Hepatic stellate cell (primary cell): ENCODE measurements at regions not wholly inside any gene's neighbourhood (a gene's known extent, or its start where the extent isn't known, plus 50 kb on each side); places are given as distances from the start of the nearest gene placed in this dataset.

ENCODE experiments used
- DNase-seq: peaks from one replicate; pipeline ENCODE4 v3.0.0; 2011; ENCODE audit warnings: low spot score

DNA sequence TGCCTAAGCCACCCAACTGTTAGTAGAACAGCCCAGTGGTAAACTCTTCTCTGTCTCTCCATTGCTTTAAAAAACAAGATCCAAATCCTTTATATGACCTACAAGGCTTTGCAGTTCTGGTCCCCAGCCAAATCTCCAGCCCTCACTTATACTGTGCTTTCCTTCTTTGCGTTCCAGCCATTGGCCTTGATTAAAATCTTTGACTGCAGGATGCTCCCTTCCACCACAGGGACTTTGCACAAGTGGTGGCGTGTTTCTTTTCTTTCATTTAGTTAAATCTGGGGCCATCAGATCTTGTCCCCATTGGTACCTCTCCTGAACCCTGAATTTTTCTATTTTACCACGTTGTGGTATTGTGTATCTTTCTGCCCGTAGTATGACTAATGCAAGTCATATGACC lies 183.7 kb downstream of the VRK1 start:
- DNase-seq: no peak

DNA sequence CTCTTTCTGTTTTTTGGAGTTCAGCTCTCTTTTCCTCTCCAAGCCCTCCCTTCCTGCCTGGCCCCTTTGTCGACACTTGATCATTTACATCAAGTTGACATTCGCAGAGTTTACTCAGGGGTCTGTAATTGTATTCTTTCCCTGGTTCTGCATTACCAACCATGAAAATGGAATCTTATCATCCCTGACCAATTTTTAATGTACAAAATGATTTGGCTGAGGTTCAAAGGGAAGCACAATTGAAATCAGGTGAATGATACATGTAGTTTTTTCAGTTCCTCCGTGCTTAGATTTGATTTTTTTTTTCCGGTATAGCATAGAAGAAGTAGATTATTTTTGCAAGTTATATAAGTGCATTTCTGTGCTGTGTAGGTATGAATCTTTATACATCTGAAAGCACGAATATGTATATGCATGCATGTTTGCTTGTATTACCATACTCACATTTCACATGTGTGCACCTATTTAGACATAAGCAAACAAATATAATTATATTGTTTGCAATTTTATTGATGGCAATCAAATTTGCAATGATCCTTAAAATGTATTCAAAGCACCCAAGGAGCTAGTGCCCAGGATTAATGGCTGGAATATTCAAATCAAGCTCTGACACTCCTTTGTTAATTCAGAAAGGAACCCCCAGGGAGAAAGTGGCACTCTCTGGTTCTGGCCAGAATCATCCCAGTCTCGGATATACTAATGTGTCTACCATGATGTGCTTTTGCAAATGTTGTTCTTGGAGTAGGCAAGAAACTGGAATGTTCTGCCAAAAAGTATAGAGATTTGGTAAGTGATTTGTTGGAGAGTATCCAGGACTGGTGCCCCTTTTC lies 189.3 kb downstream of the VRK1 start:
- DNase-seq: no peak

DNA sequence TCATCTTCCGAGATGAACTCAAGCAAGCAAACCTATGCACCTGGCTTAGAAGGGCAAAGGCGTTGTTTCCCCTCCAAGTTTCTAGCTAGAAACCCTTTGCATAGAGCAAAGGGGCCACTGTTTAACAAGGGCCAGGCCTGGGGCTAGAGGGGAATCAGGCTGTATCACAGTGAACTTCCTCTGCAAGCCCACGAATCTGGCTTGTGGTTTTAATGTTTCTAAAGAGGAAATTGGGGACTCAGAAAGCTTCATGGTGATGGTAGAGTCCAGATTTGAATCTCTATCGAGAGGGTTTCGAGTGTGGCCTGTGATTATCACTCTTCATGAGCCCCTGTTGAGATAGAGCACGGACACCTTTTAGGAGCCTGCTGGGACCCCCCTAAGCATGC lies 189.9 kb downstream of the VRK1 start:
- DNase-seq: no peak

- DNase-seq: no peak
Observed at GRCh38 chr14:96987771-96988170, 190.6 kb downstream of the VRK1 start.

- no peak for DNase-seq
Observed at GRCh38 chr14:96989306-96989705, 192.1 kb downstream of the VRK1 start.

- DNase-seq: no peak
Observed at GRCh38 chr14:96991226-96991625, 194.0 kb downstream of the VRK1 start.

DNA sequence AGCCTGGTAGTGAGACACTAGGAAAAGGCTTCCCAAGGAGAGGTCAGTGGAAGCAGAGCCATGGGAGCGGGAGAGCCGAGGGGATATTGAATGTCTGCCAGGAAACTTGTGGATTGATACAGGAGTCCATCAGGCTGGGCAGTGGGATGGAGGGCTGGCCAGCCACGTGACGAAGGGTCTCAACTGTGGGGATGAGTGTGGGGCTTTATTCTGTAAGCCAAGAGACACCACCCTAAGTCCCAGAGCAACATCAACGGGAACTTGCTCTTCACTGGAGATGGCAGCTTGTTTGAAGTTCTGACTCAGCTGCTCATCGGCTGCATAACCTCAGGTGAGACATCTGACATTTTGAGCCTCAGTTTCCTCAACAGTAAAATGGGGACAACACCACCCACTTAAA lies 197.8 kb downstream of the VRK1 start:
- no peak for DNase-seq

DNA sequence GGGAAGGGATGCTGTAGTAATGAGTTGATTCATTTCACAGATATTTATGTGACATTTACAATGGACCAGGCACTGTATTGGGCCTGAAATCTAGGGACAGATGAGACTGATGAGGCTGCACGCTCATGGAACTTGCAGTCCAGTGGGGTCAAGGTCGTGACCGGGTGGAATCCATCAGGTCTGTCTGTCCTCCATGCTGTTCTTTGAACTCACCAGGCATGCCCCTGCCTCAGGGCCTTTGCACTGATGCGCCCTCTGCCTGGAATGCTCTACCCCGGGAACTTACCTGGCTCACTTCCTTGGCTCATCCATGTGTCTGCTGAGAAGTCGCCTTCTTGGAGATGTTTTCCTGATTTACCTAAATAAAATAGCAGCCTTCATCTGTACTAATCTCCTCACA lies 200.1 kb downstream of the VRK1 start:
- no peak for DNase-seq

- DNase-seq: no peak
Observed at GRCh38 chr14:96997996-96998395, 200.8 kb downstream of the VRK1 start.

DNA sequence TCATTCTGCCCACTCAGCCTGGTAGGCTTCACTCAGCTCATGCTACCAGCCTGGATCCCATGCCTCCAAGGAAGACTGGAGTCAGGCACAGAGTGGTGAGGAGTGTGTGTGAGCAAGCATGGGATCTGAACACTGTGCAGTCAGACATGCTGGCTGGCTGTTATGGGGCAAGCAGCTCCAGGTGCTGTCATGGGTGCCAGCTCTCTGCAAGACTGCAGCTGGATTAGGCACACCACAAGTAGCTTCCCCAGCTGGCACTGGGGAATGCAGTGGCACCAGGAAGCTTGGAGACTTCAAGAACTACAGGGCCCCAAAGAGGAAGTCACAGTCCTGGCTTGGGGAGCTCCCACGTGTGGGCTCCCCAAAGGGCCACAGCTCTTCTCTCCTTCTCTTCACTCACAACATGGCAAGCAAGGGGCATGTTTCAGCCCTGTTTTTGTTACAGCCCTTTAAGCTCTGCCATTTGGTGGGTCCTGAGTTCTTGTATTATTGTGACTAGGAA lies 202.5 kb downstream of the VRK1 start:
- DNase-seq: no peak

GRCh38 chr14:97002454-97002853 lies 205.3 kb downstream of the VRK1 start:
- DNase-seq: no peak

GRCh38 chr14:97005934-97006333 lies 208.8 kb downstream of the VRK1 start:
- no peak for DNase-seq

GRCh38 chr14:97010491-97011160 lies 213.4 kb downstream of the VRK1 start:
- no peak for DNase-seq

DNA sequence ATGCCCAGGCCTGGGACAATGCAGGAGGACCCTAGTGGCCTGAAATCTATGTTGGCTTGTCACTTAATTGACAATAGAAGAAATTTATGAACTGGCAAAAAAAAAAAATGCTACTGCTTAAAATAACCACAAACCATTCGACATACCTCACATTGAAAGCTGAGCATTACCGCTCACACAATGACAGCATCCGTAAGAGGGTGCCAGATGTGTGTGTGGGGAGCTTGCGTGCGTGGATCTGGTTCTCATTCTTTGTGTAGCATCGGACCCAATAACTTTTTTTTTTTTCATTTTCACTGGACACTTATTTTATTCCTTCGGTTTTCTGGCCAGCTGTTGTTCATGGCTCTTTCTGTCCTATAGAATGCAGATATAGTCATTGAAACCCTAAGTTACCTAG lies 216.7 kb downstream of the VRK1 start:
- no peak for DNase-seq

- DNase-seq: no peak
Observed at GRCh38 chr14:97021001-97021400, 223.8 kb downstream of the VRK1 start.

DNA sequence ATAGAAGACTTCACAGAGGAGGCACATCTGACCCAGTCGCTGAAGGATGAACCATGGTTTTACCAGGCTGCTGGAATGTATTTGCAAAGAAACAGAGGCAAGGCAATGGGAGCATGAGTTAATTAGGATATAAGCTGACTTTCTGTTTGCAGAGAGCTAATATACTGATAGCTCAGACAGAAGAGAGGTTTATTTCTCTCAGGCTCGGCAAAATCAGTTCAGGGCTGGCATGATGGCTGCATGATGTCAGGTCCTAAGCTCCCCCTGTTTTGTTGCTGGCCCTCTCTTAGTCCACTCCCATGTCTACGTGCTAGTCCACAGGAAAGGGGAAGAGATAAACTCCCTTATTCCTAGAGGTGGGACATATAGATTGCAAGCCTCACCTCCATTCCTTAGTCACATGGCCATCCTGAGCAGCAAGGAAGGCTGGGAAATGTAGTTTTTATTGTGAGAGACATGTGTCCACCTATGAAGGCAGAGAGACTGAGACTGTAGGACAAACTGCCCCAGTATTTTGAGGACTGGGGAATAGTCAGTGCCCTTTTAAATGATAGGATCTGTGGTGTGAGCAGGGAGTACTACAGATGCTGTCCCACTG lies 224.5 kb downstream of the VRK1 start:
- DNase-seq: no peak

DNA sequence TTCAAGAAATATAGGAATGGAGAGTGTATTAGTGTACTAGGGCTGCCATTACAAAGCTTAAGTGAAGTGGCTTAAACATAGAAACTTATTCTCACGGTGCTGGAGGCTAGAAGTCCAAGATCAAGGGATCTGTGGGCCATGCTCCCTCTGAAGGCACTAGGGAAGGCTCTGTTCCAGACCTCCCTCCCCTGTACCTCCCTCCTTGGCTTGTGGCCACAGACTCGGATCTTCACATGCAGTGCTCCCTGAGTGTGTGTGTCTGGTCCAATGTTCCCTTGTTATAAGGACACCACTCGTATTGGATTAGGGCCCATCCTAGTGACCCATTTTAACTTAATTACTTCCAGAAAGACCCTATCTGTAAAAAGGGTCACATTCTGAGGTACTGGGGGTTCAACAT lies 225.6 kb downstream of the VRK1 start:
- DNase-seq: no peak

- no peak for DNase-seq
Observed at GRCh38 chr14:97023871-97024270, 226.7 kb downstream of the VRK1 start.

- DNase-seq: no peak
Observed at GRCh38 chr14:97024300-97024699, 227.1 kb downstream of the VRK1 start.

- DNase-seq: no peak
Observed at GRCh38 chr14:97025722-97026121, 228.5 kb downstream of the VRK1 start.

DNA sequence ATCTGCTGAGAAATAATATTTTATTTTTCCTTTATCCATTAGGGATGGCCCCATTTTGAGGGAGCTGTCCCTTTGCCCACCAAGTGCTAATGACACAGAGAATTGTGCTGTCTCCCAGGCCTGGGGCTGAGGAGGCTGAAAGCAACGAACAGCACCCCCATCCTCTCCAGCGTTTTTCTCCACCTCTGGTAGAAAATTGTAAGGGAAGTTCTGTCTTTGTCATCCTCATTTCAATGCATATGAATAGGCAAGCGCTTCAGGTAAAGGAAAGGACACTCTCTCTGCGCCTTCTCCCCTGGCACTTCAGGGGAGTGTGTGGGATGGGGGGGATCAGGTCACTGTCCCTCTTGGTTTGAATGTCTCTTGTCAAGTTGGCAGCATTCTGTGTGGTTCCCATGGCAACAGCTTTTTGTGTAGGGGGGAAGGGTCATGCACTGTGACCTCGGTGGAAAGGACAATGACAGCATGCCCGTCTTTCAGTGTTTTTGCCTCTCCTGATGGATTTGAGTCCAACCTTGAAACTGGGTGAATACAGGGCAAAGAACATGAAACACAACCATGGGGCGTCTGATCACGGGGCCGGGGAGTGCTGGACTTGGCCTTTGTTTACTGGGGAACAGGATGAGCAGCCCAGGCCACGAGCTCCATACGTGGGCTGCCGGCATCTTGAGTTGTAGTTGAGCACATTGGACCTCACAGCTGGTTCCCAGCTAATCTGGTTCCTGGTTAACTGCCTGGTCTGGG lies 230.2 kb downstream of the VRK1 start:
- no peak for DNase-seq

- no peak for DNase-seq
Observed at GRCh38 chr14:97028382-97028781, 231.2 kb downstream of the VRK1 start.
